GM23338 (cell line): ENCODE measurements at regions not wholly inside any gene's neighbourhood (a gene's known extent, or its start where the extent isn't known, plus 50 kb on each side); places are given as distances from the start of the nearest gene placed in this dataset.

Experiments used
- ATAC-seq: fragments of 200-7000 bp; cut with Tn5 transposase; 3 replicates; pipeline ENCODE4 v1.9.1; 2020
- DNase-seq: peaks from one replicate; pipeline ENCODE4 v3.0.0-alpha.2; 2015; ENCODE audit warnings: low spot score
- H2AFZ ChIP-seq: fragments of 200-600 bp; sonication (generic); 2 replicates; pipeline ENCODE4 v1.8.0; 2016; ENCODE audit warnings: antibody characterized with exemption, mild to moderate bottlenecking, moderate library complexity
- H3F3A ChIP-seq: fragments of 200-600 bp; sonication (generic); replicated peaks from 2 replicates; pipeline ENCODE4 v1.8.0; 2017; ENCODE audit warnings: antibody characterized with exemption, mixed run types, low read depth
- H3K27ac ChIP-seq: fragments of 200-600 bp; sonication (generic); 2 replicates; pipeline ENCODE4 v1.6.1; 2016; ENCODE audit warnings: low read depth
- H3K27me3 ChIP-seq: fragments of 200-600 bp; sonication (generic); 2 replicates; pipeline ENCODE4 v1.8.0; 2016; ENCODE audit warnings: mild to moderate bottlenecking, mixed run types, moderate library complexity; ENCODE audit not compliant: insufficient read depth
- H3K36me3 ChIP-seq: fragments of 200-600 bp; sonication (generic); 2 replicates; pipeline ENCODE4 v1.8.0; 2016; ENCODE audit warnings: mild to moderate bottlenecking; ENCODE audit not compliant: insufficient read depth
- H3K4me1 ChIP-seq: fragments of 200-600 bp; sonication (generic); 2 replicates; pipeline ENCODE4 v1.8.0; 2016; ENCODE audit warnings: mild to moderate bottlenecking, moderate library complexity; ENCODE audit not compliant: insufficient read depth
- H3K4me2 ChIP-seq: fragments of 200-600 bp; sonication (generic); 2 replicates; pipeline ENCODE4 v1.7.1; 2017; ENCODE audit warnings: mixed run types
- H3K4me3 ChIP-seq: fragments of 200-600 bp; sonication (generic); 2 replicates; pipeline ENCODE4 v1.6.1; 2016; ENCODE audit warnings: mixed run types
- H3K79me2 ChIP-seq: fragments of 200-600 bp; sonication (generic); replicated peaks from 2 replicates; pipeline ENCODE4 v1.8.0; 2017; ENCODE audit warnings: mild to moderate bottlenecking; ENCODE audit not compliant: insufficient read depth
- H3K9me2 ChIP-seq: fragments of 200-600 bp; sonication (generic); 2 replicates; pipeline ENCODE4 v1.8.0; 2017; ENCODE audit not compliant: insufficient read depth
- H4K20me1 ChIP-seq: fragments of 200-600 bp; sonication (generic); replicated peaks from 2 replicates; pipeline ENCODE4 v1.8.0; 2017; ENCODE audit warnings: mild to moderate bottlenecking; ENCODE audit not compliant: insufficient read depth
- H3K27ac Mint-ChIP-seq: 2 replicates; pipeline ENCODE4 v1.8.0; 2020; ENCODE audit warnings: inconsistent platforms, mild to moderate bottlenecking, moderate library complexity, mixed read lengths
- H3K27me3 Mint-ChIP-seq: 3 replicates; pipeline ENCODE4 v1.8.0; 2022; ENCODE audit warnings: low read depth, mild to moderate bottlenecking, moderate library complexity, mixed read lengths, inconsistent platforms; ENCODE audit not compliant: insufficient read depth, poor library complexity
- H3K36me3 Mint-ChIP-seq: 3 replicates; pipeline ENCODE4 v1.8.0; 2021; ENCODE audit warnings: low read depth, mild to moderate bottlenecking, inconsistent platforms, moderate library complexity, mixed read lengths
- H3K4me1 Mint-ChIP-seq: 3 replicates; pipeline ENCODE4 v1.8.0; 2020; ENCODE audit warnings: mild to moderate bottlenecking, inconsistent platforms, mixed read lengths
- H3K4me3 Mint-ChIP-seq: 3 replicates; pipeline ENCODE4 v1.8.0; 2021; ENCODE audit warnings: moderate library complexity, mild to moderate bottlenecking, inconsistent platforms, mixed read lengths
- H3K9me3 Mint-ChIP-seq: 3 replicates; pipeline ENCODE4 v1.8.0; 2020; ENCODE audit warnings: moderate library complexity, mild to moderate bottlenecking, inconsistent platforms, mixed read lengths
- CREB1 ChIP-seq: fragments of 250-450 bp; sonication (Bioruptor Pico); IDR thresholded peaks from 2 replicates; pipeline ENCODE4 v1.5.0; 2020; ENCODE audit warnings: low read depth, mild to moderate bottlenecking, moderate library complexity
- CTCF ChIP-seq, 2 experiments: fragments of 200-600 bp in 1 of 2; sonication (generic) in 1 of 2; conservative IDR thresholded peaks; 2 replicates each; pipeline versions ENCODE4 v1.5.1 to v1.6.1; 2016 to 2017; ENCODE audit warnings: antibody characterized with exemption in 2 of 2, low read depth in 2 of 2, mild to moderate bottlenecking in 2 of 2, moderate library complexity in 1 of 2
- ETS1 ChIP-seq: IDR thresholded peaks from 2 replicates; pipeline ENCODE4 v1.6.1; 2016; ENCODE audit warnings: antibody characterized with exemption
- EZH2 ChIP-seq: fragments of 200-600 bp; sonication (generic); IDR thresholded peaks from one replicate; pipeline ENCODE4 v1.8.0; 2017; ENCODE audit warnings: antibody characterized with exemption, mild to moderate bottlenecking, low read depth; ENCODE audit not compliant: unreplicated experiment
- EZH2phosphoT487 ChIP-seq: fragments of 200-600 bp; sonication (generic); IDR thresholded peaks from one replicate; pipeline ENCODE4 v1.8.1; 2018; ENCODE audit warnings: antibody characterized with exemption; ENCODE audit not compliant: unreplicated experiment
- JUNB ChIP-seq: IDR thresholded peaks from one replicate; pipeline ENCODE4 v1.6.1; 2016; ENCODE audit warnings: antibody characterized with exemption; ENCODE audit not compliant: unreplicated experiment
- NANOG ChIP-seq: IDR thresholded peaks from 2 replicates; pipeline ENCODE4 v1.6.1; 2016; ENCODE audit warnings: antibody characterized with exemption, borderline replicate concordance
- POLR2AphosphoS5 ChIP-seq: IDR thresholded peaks from 2 replicates; pipeline ENCODE4 v1.6.1; 2016; ENCODE audit warnings: antibody characterized with exemption, low read depth
- REST ChIP-seq: IDR thresholded peaks from one replicate; pipeline ENCODE4 v1.6.1; 2018; ENCODE audit warnings: antibody characterized with exemption; ENCODE audit not compliant: unreplicated experiment
- STAT1 ChIP-seq: IDR thresholded peaks from one replicate; pipeline ENCODE4 v1.6.1; 2016; ENCODE audit warnings: antibody characterized with exemption; ENCODE audit not compliant: unreplicated experiment
- ZNF114 ChIP-seq: fragments of 250-450 bp; sonication (Bioruptor Pico); IDR thresholded peaks from 2 replicates; pipeline ENCODE4 v1.5.0; 2020; ENCODE audit warnings: mild to moderate bottlenecking, moderate library complexity
- ZNF331 ChIP-seq: fragments of 250-450 bp; sonication (Bioruptor Pico); IDR thresholded peaks from 2 replicates; pipeline ENCODE4 v1.5.0; 2020; ENCODE audit warnings: low read depth, mild to moderate bottlenecking, moderate library complexity

DNA sequence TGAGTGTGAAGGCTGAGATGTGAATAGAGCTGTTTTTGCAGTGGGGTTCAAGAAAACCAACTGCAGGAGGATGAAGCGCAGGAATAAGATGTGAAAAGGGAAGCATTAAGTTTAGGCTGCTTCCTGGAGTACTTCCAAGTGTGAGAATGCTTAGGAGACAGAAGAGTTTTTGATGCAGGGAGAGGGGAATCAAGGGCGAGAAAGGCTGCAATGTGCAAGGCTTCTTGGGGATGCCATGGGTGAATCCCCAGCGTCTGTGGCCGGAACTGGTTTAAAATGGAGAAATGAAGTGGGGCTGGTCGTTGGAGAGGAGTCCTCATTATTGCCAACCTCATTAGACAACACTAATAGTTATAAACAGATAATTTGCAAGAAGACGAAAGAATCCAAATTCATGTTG, 764.9 kb downstream of the LIG4 start (continued):
- TF ChIP-seq CTCF (conservative IDR thresholded peaks at IDR 0.05; ENCODE audit: low read depth in 2 of 2) (no peak), JUNB (no peak), NANOG (no peak), STAT1 (no peak), REST (no peak), ZNF114 (CRISPR knock-in tag) (no peak), POLR2AphosphoS5 (no peak), CREB1 (CRISPR knock-in tag) (no peak), ZNF331 (no peak), EZH2 (no peak), ETS1 (no peak), EZH2phosphoT487 (no peak)

DNA sequence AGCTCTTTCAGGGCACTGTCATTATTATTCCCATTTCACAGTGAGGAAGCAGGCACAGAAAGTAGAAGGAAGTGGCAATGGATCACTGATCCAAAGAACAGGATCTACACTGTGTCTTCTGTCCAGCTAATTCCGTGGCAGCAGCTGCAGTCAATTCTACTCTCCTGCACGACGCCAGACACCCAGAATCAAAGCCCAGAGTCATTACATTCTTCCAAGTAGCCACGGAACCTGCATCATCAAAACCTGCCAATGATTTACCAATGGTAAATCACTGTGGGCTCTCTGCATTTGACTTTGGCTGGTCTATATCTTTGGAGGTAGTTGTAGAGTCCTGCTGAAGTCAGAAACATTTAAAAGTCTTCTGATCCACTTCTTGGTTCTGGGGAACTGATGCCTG, 767.7 kb downstream of the LIG4 start:
- Histone ChIP-seq H3K27me3 (no peaks in the 10 kb centered on the region), H3F3A (no peaks in the 10 kb centered on the region), H3K4me2 (no peak overlapping the region), H3K27ac (no peak overlapping the region), H3K36me3 (no peaks in the 10 kb centered on the region), H3K4me3 (no peak overlapping the region), H3K79me2 (no peaks in the 10 kb centered on the region), H3K9me2 (no peaks in the 10 kb centered on the region), H2AFZ (no peak overlapping the region), H4K20me1 (no peaks in the 10 kb centered on the region), H3K4me1 (no peaks in the 10 kb centered on the region)
- ATAC-seq (no peak), DNase-seq (no peak)
- Mint-ChIP-seq H3K36me3 (no peaks in the 10 kb centered on the region), H3K9me3 (peaks cover 8% of the 10 kb centered on the region), H3K27me3 (peaks cover 2% of the 10 kb centered on the region), H3K4me3 (no peak overlapping the region), H3K27ac (no peak overlapping the region), H3K4me1 (no peaks in the 10 kb centered on the region)
- TF ChIP-seq ZNF114 (CRISPR knock-in tag) (no peak), REST (no peak), NANOG (no peak), CTCF (conservative IDR thresholded peaks at IDR 0.05; ENCODE audit: low read depth in 2 of 2) (no peak)
